Lung microvascular endothelial cell (primary cell): ENCODE measurements at regions not wholly inside any gene's neighbourhood (a gene's known extent, or its start where the extent isn't known, plus 50 kb on each side); places are given as distances from the start of the nearest gene placed in this dataset.

Source experiments
- DNase-seq, 2 donors: peaks; one replicate each; pipeline versions ENCODE4 v3.0.0 to v3.0.0-alpha.2; 2010; ENCODE audit warnings: low read depth in 2 of 2

- peak; percentile 25 to 52 for DNase-seq
Observed at GRCh38 chr10:84026821-84027257, 112.5 kb upstream of the GHITM start.

DNA sequence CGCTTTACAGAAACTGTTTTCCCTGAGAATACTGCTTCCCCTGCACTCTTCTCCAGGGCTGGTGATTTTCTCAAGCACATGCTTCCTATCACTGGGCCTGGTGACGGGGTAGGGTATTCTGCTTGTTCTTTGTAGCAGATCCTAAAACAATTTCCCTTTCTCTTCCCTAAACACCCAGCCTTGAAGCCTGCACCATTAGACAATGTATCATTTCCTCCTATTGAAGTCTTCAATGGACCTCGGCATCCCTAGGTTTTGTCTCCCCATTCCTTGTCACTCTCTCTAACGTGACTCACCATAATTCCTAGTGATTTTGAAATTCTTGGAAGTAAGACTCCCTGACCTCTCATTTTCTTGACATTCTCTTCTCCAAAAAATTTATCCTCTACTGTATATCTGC lies 109.5 kb upstream of the GHITM start:
- DNase-seq, result peak in 1 of 2 donors; percentile 14

- no peak for DNase-seq
Observed at GRCh38 chr10:84038035-84038434, 101.3 kb upstream of the GHITM start.

DNA sequence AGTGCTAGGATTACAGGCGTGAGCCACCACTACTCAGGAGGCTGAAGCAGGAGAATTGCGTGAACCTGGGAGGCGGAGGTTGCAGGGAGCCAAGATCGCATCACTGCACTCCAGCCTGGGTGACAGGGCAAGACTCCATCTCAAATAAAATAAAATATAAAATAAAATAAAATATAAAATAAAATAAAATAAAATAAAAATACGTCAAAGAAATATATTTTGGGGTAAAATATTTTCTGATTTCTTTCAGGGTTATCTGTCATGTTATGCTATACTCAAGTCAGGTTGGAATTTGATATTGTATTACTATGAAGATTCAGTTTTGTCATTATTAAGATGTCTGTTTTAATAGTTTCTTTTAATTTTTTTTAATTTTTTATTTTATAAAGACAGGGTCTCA lies 99.4 kb upstream of the GHITM start:
- no peak for DNase-seq

GRCh38 chr10:84047258-84048010 lies 91.9 kb upstream of the GHITM start:
- no peak for DNase-seq

DNA sequence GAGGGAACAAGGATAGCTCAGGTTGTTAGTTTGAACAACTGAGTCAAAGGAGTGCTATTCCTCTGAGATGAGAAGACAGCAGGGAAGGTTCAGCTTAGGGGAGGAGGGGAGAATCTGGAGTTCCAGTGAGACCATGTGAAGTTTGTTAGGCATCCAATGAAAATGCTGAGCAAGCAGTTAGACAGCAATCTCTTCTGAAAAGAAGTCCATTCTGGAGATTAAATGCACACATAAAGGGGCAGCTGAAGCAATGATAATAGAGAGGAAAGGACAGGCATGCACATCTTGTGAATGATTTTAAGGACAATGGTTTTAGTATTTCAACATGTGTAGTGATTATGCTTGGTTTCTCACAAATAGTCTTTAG lies 89.7 kb upstream of the GHITM start:
- no peak for DNase-seq

DNA sequence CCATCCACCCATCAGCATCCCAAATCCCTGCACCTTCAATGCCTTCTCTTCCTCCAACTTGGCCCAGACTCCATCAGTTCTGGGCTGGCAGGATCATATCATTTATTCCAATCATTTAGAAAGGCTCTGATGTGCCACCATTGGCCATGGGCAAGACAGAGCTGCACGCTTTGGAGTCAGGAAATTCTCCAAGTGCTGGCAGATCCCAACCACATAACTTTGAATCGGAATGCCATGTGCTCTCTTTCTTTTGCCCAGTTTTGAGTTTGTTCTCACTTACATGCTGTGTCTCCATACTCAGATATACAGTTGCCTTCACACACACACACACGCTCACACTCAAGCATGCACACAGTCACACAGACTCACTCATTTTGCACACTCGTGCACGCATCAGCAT lies 85.7 kb upstream of the GHITM start:
- DNase-seq, result no peak

GRCh38 chr10:84054743-84055142 lies 84.6 kb upstream of the GHITM start:
- DNase-seq, result no peak

DNA sequence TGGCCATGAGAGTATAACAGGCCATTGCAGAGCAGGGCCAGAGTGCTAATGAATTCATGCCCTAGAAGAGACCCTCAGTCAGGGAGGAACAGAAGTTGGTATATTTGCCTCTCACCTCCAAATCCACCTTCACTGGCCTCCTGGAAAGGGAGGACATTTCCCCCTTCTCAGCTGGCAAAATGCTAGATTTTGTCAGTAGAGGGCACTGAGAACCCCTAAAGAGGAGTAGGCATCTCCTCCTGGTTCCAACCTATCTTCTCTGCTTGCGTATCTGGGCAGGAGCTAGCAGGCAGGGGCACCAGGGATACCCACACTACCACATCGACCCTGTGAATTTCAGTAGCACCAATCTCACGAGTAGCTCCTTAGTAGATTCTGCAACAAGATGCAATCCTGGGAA lies 79.8 kb upstream of the GHITM start:
- no peak for DNase-seq

GRCh38 chr10:84063440-84063839 lies 75.9 kb upstream of the GHITM start:
- no peak for DNase-seq

GRCh38 chr10:84065804-84066601 lies 73.3 kb upstream of the GHITM start:
- DNase-seq, result no peak

DNA sequence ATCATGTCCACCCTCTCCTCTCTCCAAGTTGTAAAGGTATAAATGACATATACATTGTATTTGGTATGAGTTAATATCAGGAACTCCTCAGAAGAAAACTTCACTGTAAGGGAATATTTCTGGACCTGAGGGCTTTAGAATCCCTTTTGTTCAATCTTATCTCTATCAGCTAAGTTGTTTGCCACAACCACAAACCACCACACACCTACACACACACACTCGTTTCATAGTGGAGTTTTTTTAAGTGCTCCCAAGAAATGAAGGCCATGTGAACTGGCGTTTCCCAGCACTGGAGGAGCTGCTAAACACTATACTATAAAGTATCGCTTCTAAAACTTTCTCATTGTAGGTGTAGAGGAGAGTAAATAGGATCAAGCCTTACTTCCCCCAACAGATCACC lies 64.8 kb upstream of the GHITM start:
- DNase-seq, result no peak

DNA sequence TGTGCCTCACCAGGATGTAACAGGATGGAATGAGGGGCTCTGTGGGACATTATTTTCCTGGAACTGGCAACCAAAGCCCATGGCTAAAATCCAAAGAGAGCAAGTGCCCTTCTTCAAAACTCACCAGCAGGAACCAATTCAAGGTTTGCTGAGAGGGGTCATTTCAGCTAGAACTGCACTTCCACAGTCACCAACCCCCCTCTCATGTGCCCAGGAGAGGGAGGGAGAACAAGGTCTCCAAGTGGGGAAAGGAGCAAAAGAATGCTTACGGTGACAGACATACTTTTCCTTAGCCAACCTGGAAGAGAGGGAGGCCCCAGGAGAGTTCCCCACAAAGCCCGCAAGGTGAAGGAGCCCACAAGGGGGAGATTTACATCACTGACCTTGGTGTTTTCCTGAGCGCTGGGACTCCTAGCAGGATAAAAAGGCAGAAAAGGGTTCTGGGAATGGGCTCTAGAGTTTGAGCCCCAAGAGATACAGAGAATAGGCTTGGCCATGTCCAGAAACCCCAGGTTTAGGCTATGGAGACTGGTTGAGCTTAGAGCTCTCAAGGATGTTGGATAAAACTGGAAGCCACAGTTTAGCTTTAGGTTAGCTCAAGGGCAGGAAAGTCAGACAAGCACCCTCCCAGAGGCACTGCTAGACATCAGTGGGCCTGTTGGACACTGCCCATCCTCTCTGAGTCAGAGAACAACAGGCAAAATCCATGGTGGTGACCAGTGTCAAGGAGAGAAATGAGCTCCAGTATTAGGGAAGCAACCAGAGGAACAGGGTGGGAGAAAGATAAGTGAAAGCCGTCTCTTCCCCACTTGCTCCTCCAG lies 63.9 kb upstream of the GHITM start:
- no peak for DNase-seq

- peak in 1 of 2 donors; percentile 21 for DNase-seq
Observed at GRCh38 chr10:84076047-84076388, 63.3 kb upstream of the GHITM start.

GRCh38 chr10:84076540-84077195 lies 62.6 kb upstream of the GHITM start:
- DNase-seq, result peak in 1 of 2 donors; percentile 4

- no peak for DNase-seq
Observed at GRCh38 chr10:84077768-84078167, 61.5 kb upstream of the GHITM start.

GRCh38 chr10:84078771-84079170 lies 60.5 kb upstream of the GHITM start:
- DNase-seq, result no peak

DNA sequence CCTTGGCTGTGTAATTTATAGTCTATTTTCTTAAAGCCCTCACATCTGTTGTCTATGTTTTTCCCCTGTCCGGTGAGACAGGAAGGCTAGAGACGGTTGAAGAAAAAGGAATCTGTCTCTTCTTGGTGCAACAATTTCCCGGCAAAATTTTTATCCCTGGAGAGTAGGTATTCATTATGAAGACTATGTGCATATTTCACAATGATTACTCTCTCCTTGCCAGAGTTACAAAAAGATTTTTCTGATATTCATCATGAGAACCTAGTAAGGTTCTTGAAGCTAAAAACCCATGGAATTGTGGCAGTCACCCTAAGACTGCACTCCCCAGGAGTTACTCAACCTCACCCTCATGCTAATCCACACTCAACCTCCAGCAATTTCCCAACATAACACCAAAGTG lies 55.0 kb upstream of the GHITM start:
- no peak for DNase-seq

DNA sequence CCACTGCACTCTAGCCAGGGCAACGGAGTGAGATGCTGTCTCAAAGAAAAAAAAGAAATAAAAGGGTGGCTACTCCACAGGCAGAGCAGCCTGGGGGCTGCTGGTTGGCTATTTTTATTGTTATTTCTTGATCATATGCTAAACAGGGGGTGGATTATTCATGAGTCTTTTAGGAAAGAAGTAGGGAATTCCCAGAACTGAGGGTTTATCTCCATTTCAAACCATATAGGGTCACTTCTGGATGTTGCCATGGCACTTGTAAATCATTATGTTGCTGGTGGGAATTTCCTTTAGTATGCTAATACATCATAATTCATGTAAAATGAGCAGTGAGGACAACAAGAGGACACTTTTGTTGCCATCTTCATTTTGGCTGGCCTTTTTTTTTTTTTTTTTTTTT lies 52.1 kb upstream of the GHITM start:
- no peak for DNase-seq

- DNase-seq, result no peak
Observed at GRCh38 chr10:84088626-84089025, 50.7 kb upstream of the GHITM start.

DNA sequence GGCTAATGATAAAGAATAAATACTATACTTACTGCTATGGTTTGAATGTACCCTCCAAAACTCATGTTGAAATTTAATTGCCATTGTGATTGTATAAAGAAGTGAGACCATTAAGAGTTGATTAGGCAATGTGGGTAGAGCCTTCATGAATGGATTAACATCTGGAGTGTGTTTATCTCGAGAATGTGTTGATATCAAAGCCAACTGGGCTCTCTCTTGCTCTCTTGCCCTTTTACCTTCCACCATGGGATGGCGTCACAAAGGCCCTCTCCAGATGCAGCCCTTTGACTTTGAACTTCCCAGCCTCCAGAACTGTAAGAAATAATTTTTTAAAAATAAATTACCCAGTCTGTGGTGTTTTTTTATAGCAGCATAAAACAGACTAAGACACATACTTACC lies 50.1 kb upstream of the GHITM start:
- DNase-seq, result no peak
